GM23338 (cell line): ENCODE measurements at regions not wholly inside any gene's neighbourhood (a gene's known extent, or its start where the extent isn't known, plus 50 kb on each side); places are given as distances from the start of the nearest gene placed in this dataset.

Experiments
- ATAC-seq: fragments of 200-7000 bp; cut with Tn5 transposase; 3 replicates; pipeline ENCODE4 v1.9.1; 2020
- DNase-seq: peaks from one replicate; pipeline ENCODE4 v3.0.0-alpha.2; 2015; ENCODE audit warnings: low spot score
- H2AFZ ChIP-seq: fragments of 200-600 bp; sonication (generic); 2 replicates; pipeline ENCODE4 v1.8.0; 2016; ENCODE audit warnings: antibody characterized with exemption, mild to moderate bottlenecking, moderate library complexity
- H3F3A ChIP-seq: fragments of 200-600 bp; sonication (generic); replicated peaks from 2 replicates; pipeline ENCODE4 v1.8.0; 2017; ENCODE audit warnings: antibody characterized with exemption, mixed run types, low read depth
- H3K27ac ChIP-seq: fragments of 200-600 bp; sonication (generic); 2 replicates; pipeline ENCODE4 v1.6.1; 2016; ENCODE audit warnings: low read depth
- H3K27me3 ChIP-seq: fragments of 200-600 bp; sonication (generic); 2 replicates; pipeline ENCODE4 v1.8.0; 2016; ENCODE audit warnings: mild to moderate bottlenecking, mixed run types, moderate library complexity; ENCODE audit not compliant: insufficient read depth
- H3K36me3 ChIP-seq: fragments of 200-600 bp; sonication (generic); 2 replicates; pipeline ENCODE4 v1.8.0; 2016; ENCODE audit warnings: mild to moderate bottlenecking; ENCODE audit not compliant: insufficient read depth
- H3K4me1 ChIP-seq: fragments of 200-600 bp; sonication (generic); 2 replicates; pipeline ENCODE4 v1.8.0; 2016; ENCODE audit warnings: mild to moderate bottlenecking, moderate library complexity; ENCODE audit not compliant: insufficient read depth
- H3K4me2 ChIP-seq: fragments of 200-600 bp; sonication (generic); 2 replicates; pipeline ENCODE4 v1.7.1; 2017; ENCODE audit warnings: mixed run types
- H3K4me3 ChIP-seq: fragments of 200-600 bp; sonication (generic); 2 replicates; pipeline ENCODE4 v1.6.1; 2016; ENCODE audit warnings: mixed run types
- H3K79me2 ChIP-seq: fragments of 200-600 bp; sonication (generic); replicated peaks from 2 replicates; pipeline ENCODE4 v1.8.0; 2017; ENCODE audit warnings: mild to moderate bottlenecking; ENCODE audit not compliant: insufficient read depth
- H3K9me2 ChIP-seq: fragments of 200-600 bp; sonication (generic); 2 replicates; pipeline ENCODE4 v1.8.0; 2017; ENCODE audit not compliant: insufficient read depth
- H4K20me1 ChIP-seq: fragments of 200-600 bp; sonication (generic); replicated peaks from 2 replicates; pipeline ENCODE4 v1.8.0; 2017; ENCODE audit warnings: mild to moderate bottlenecking; ENCODE audit not compliant: insufficient read depth
- H3K27ac Mint-ChIP-seq: 2 replicates; pipeline ENCODE4 v1.8.0; 2020; ENCODE audit warnings: inconsistent platforms, mild to moderate bottlenecking, moderate library complexity, mixed read lengths
- H3K27me3 Mint-ChIP-seq: 3 replicates; pipeline ENCODE4 v1.8.0; 2022; ENCODE audit warnings: low read depth, mild to moderate bottlenecking, moderate library complexity, mixed read lengths, inconsistent platforms; ENCODE audit not compliant: insufficient read depth, poor library complexity
- H3K36me3 Mint-ChIP-seq: 3 replicates; pipeline ENCODE4 v1.8.0; 2021; ENCODE audit warnings: low read depth, mild to moderate bottlenecking, inconsistent platforms, moderate library complexity, mixed read lengths
- H3K4me1 Mint-ChIP-seq: 3 replicates; pipeline ENCODE4 v1.8.0; 2020; ENCODE audit warnings: mild to moderate bottlenecking, inconsistent platforms, mixed read lengths
- H3K4me3 Mint-ChIP-seq: 3 replicates; pipeline ENCODE4 v1.8.0; 2021; ENCODE audit warnings: moderate library complexity, mild to moderate bottlenecking, inconsistent platforms, mixed read lengths
- H3K9me3 Mint-ChIP-seq: 3 replicates; pipeline ENCODE4 v1.8.0; 2020; ENCODE audit warnings: moderate library complexity, mild to moderate bottlenecking, inconsistent platforms, mixed read lengths
- CTCF ChIP-seq, 2 experiments: fragments of 200-600 bp in 1 of 2; sonication (generic) in 1 of 2; conservative IDR thresholded peaks; 2 replicates each; pipeline versions ENCODE4 v1.5.1 to v1.6.1; 2016 to 2017; ENCODE audit warnings: antibody characterized with exemption in 2 of 2, low read depth in 2 of 2, mild to moderate bottlenecking in 2 of 2, moderate library complexity in 1 of 2
- JUNB ChIP-seq: IDR thresholded peaks from one replicate; pipeline ENCODE4 v1.6.1; 2016; ENCODE audit warnings: antibody characterized with exemption; ENCODE audit not compliant: unreplicated experiment
- NANOG ChIP-seq: IDR thresholded peaks from 2 replicates; pipeline ENCODE4 v1.6.1; 2016; ENCODE audit warnings: antibody characterized with exemption, borderline replicate concordance
- POLR2AphosphoS5 ChIP-seq: IDR thresholded peaks from 2 replicates; pipeline ENCODE4 v1.6.1; 2016; ENCODE audit warnings: antibody characterized with exemption, low read depth
- TF ChIP-seq, protein P1 (sequence below): IDR thresholded peaks from 2 replicates; pipeline ENCODE4 v1.6.1; 2016; ENCODE audit warnings: antibody characterized with exemption

- DNase-seq (no peak), ATAC-seq (no peak)
- H4K20me1 ChIP-seq: no peaks in the 10 kb centered on the region
- Mint-ChIP-seq H3K4me3 (no peak overlapping the region), H3K27ac (no peak overlapping the region), H3K27me3 (no peaks in the 10 kb centered on the region), H3K4me1 (peaks cover 6% of the 10 kb centered on the region; the same call in 2 of the 3 replicates), H3K9me3 (peaks cover 12% of the 10 kb centered on the region), H3K36me3 (no peaks in the 10 kb centered on the region)
- H3K4me2 ChIP-seq: no peak overlapping the region
- TF ChIP-seq JUNB: no peak
- TF ChIP-seq, protein P1, sequence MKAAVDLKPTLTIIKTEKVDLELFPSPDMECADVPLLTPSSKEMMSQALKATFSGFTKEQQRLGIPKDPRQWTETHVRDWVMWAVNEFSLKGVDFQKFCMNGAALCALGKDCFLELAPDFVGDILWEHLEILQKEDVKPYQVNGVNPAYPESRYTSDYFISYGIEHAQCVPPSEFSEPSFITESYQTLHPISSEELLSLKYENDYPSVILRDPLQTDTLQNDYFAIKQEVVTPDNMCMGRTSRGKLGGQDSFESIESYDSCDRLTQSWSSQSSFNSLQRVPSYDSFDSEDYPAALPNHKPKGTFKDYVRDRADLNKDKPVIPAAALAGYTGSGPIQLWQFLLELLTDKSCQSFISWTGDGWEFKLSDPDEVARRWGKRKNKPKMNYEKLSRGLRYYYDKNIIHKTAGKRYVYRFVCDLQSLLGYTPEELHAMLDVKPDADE: no peak
- no peak overlapping the region for H3K4me3 ChIP-seq
- H3K9me2 ChIP-seq: no peaks in the 10 kb centered on the region
- no peak overlapping the region for H3K27ac ChIP-seq
- H3F3A ChIP-seq: no peaks in the 10 kb centered on the region
- H3K36me3 ChIP-seq: no peaks in the 10 kb centered on the region
- H3K79me2 ChIP-seq: no peaks in the 10 kb centered on the region
- no peak overlapping the region for H2AFZ ChIP-seq
- H3K4me1 ChIP-seq: peaks cover 6% of the 10 kb centered on the region; the same call in 1 of the 2 replicates
- no peaks in the 10 kb centered on the region for H3K27me3 ChIP-seq
Measured at GRCh38 chr3:135897715-135898114, 67.8 kb upstream of the PPP2R3A start.

GRCh38 chr3:135898774-135899173 lies 66.8 kb upstream of the PPP2R3A start:
- Histone ChIP-seq H2AFZ (no peak overlapping the region), H3K36me3 (no peaks in the 10 kb centered on the region), H3K27me3 (no peaks in the 10 kb centered on the region), H4K20me1 (no peaks in the 10 kb centered on the region), H3K4me2 (no peak overlapping the region), H3K4me3 (no peak overlapping the region), H3K4me1 (peaks cover 6% of the 10 kb centered on the region; the same call in 1 of the 2 replicates), H3K79me2 (no peaks in the 10 kb centered on the region), H3K27ac (no peak overlapping the region), H3F3A (no peaks in the 10 kb centered on the region), H3K9me2 (no peaks in the 10 kb centered on the region)
- Mint-ChIP-seq H3K36me3 (no peaks in the 10 kb centered on the region), H3K27me3 (no peaks in the 10 kb centered on the region), H3K4me1 (peaks cover 6% of the 10 kb centered on the region; the same call in 2 of the 3 replicates), H3K4me3 (no peak overlapping the region), H3K9me3 (peaks cover 12% of the 10 kb centered on the region), H3K27ac (no peak overlapping the region)
- DNase-seq (no peak), ATAC-seq (no peak)
- TF ChIP-seq, protein P1: no peak
- no peak for TF ChIP-seq POLR2AphosphoS5
- no peak for TF ChIP-seq NANOG
- no peak for TF ChIP-seq JUNB

GRCh38 chr3:135905058-135905724 lies 60.3 kb upstream of the PPP2R3A start:
- no peak overlapping the region for H3K27ac Mint-ChIP-seq
- DNase-seq (peak; percentile 42), ATAC-seq (peak; percentile 73)
- no peaks in the 10 kb centered on the region for H3F3A ChIP-seq
- H3K4me2 ChIP-seq: no peak overlapping the region
- H3K4me1 Mint-ChIP-seq: peaks cover 2% of the 10 kb centered on the region; the same call in 2 of the 3 replicates
- H3K9me2 ChIP-seq: no peaks in the 10 kb centered on the region
- H3K36me3 Mint-ChIP-seq: no peaks in the 10 kb centered on the region
- H3K36me3 ChIP-seq: no peaks in the 10 kb centered on the region
- peaks cover 12% of the 10 kb centered on the region for H3K9me3 Mint-ChIP-seq
- peaks cover 4% of the 10 kb centered on the region for H3K27me3 Mint-ChIP-seq
- TF ChIP-seq CTCF (conservative IDR thresholded peaks at IDR 0.05; ENCODE audit: low read depth in 2 of 2): peak; percentile 41 to 79; a peak in 3 of 4 replicates
- no peak for TF ChIP-seq JUNB
- peak overlapping the region; percentile 19; the same call in 1 of the 2 replicates for H2AFZ ChIP-seq
- H3K4me3 Mint-ChIP-seq: no peak overlapping the region
- no peak overlapping the region for H3K27ac ChIP-seq
- H3K4me1 ChIP-seq: no peaks in the 10 kb centered on the region
- H3K27me3 ChIP-seq: no peaks in the 10 kb centered on the region
- H3K79me2 ChIP-seq: no peaks in the 10 kb centered on the region
- H4K20me1 ChIP-seq: no peaks in the 10 kb centered on the region
- no peak overlapping the region for H3K4me3 ChIP-seq
